ENCODE measurements at regions not wholly inside any gene's neighbourhood (a gene's known extent, or its start where the extent isn't known, plus 50 kb on each side); places are given as distances from the start of the nearest gene placed in this dataset.

DNA sequence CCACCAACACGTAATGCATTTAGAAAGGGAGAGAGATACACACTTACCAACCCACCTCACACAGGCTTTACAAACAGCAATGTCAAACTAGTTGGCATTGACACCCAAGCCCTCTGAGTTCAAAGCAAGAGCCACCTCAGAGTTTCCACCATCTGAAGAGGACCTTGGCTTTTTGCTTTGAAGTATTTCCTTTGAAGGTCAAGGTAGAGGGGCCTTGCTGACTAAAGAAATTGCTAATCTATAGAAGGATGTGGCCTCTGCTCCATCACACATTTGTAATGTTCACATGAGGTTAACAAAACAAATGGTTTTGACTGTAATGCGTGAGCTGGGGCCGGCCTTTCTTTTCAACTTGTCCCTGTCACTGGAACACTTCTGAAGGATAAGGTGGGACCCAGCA is 117.7 kb downstream of the POLR2M start:
- DNase-seq = peak; percentile 26

GRCh38 chr15:57827021-57827420 is 120.5 kb downstream of the POLR2M start:
- peak; percentile 77 for DNase-seq

GRCh38 chr15:57827971-57828370 is 121.5 kb downstream of the POLR2M start:
- no peak for DNase-seq

- no peak for DNase-seq
Observed at GRCh38 chr15:57832183-57832582, 125.7 kb downstream of the POLR2M start.

DNA sequence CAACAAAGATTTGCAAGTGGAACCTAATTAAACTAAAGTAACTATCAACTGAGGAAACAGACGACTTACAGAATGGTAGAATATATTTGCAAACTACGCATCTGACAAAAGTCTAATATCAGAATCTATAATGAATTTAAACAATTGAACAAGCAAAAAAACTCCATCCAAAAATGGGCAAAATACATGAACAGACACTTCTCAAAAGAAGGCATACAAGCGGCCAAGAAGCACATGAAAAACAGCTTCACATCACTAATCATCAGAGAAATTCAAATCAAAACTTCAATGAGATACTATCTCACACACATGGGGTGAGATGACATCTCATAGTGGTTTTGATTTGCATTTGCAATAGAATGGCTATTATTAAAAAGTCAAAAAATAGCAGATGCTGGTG is 128.6 kb downstream of the POLR2M start:
- DNase-seq = no peak

GRCh38 chr15:57849317-57849716 is 142.8 kb downstream of the POLR2M start:
- no peak for DNase-seq

DNA sequence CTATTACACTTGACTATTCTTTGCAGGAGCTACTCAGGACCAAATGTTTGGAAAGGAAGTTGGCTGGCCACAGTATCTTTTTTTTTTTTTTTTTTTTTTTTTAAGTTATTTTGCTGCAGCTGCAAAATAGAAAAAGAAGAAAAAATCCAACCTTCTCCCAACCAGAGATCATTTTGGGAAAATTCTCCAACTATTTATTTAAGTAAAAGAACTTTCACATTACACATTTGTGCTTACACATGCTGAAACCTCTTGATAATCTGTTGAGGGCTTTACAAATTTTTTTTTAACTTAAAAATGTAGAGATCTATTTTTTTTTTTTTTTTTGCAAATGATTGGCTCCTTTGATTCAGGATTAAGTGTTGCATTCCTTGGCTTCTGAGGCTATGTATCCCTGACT is 148.0 kb downstream of the POLR2M start:
- DNase-seq = no peak

DNA sequence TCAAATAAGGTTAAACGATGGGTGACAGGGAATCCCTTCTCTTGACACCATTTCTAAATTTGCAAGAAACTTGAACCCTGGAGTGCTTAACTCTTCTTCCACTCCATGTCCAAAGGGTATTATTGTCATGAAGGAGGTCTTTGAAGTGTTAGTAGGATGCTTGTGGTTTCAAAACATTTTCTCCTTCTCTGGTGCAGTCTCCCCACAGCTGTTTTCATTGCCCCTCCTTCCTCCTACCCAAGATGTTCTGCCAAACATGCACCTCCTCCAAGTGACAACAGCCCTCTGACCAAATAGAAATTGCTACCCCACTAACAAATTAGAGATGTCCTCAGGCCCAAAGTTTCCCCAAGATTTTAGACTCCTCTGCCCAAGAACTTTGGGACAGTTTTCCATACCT is 151.4 kb downstream of the POLR2M start:
- DNase-seq = no peak

- DNase-seq = no peak
Observed at GRCh38 chr15:57859130-57859685, 152.7 kb downstream of the POLR2M start.

GRCh38 chr15:57861034-57861638 is 154.6 kb downstream of the POLR2M start:
- DNase-seq = peak; percentile 89

- peak; percentile 76 for DNase-seq
Observed at GRCh38 chr15:57861815-57862586, 155.5 kb downstream of the POLR2M start.

- no peak for DNase-seq
Observed at GRCh38 chr15:57862761-57863160, 156.2 kb downstream of the POLR2M start.

DNA sequence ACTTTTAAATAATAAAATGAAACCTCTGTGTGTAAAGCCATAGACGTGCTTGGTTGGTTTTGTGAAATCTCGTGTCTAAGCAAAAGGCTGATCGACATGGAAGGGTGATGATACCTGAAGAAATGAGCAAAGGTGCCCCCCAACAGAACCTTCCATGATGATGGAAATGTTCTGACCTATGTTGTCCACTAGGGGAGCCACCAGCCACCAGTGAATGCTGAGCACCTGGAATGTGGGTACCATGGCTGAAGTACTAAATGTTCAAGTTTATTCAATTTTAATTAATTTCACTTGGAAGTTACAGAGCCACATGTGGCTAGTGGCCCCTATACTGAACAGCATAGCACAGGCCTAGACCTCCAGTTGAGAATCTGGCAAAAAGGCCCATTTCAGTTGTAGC is 158.8 kb downstream of the POLR2M start:
- peak; percentile 36 for DNase-seq

GRCh38 chr15:57866149-57866736 is 159.7 kb downstream of the POLR2M start:
- DNase-seq = peak; percentile 81

DNA sequence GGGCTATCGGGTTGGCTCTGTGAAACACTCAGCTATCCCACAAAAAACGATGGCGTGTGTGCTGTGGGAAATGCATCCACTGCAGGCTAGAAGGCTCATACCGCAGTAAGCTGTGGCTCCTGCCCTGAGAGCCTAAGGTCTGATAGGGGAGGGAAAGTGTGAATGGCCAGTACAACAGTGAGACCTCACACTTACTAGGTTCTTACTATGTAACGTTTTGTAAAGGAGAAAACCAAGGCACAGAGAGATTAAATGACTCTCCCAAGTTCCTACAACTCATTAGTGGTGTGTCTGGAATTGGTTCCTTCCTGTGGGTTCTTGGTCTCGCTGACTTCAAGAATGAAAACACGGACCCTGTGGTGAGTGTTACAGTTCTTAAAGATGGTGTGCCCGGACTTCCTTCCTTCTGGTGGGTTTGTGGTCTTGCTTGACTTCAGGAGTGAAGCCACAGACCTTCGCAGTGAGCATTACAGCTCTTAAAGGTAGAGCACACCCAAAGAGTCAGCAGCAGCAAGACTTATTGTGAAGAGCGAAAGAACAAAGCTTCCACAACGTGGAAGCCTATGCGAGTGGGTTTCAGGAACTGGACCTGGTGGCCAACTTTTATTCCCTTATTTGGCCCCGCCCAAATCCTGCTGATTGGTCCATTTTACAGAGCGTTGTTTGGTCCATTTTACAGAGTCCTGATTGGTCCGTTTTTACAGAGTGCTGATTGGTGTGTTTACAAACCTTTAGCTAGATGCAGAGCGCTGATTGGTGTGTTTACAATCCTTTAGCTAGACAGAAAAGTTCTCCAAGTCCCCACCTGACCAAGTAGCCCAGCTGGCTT is 161.7 kb downstream of the POLR2M start:
- no peak for DNase-seq

DNA sequence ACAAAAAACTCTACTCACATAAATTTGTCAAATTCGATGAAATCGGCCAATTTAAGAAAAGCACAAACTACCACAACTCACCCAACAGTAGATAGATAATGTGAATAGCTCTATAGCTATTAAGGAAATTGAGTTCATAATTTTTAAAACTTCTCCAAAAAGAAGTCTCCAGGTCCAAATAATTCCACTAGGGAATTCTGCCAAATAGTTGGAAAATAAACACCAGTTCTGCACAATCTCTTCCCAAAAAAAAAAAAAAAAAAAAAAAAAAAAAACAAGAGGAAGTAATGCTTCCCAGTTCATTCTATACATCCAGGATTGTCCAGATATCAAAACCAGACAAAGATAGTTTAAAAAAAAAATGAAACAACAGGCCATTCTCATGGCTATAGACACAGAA is 164.2 kb downstream of the POLR2M start:
- DNase-seq = no peak

DNA sequence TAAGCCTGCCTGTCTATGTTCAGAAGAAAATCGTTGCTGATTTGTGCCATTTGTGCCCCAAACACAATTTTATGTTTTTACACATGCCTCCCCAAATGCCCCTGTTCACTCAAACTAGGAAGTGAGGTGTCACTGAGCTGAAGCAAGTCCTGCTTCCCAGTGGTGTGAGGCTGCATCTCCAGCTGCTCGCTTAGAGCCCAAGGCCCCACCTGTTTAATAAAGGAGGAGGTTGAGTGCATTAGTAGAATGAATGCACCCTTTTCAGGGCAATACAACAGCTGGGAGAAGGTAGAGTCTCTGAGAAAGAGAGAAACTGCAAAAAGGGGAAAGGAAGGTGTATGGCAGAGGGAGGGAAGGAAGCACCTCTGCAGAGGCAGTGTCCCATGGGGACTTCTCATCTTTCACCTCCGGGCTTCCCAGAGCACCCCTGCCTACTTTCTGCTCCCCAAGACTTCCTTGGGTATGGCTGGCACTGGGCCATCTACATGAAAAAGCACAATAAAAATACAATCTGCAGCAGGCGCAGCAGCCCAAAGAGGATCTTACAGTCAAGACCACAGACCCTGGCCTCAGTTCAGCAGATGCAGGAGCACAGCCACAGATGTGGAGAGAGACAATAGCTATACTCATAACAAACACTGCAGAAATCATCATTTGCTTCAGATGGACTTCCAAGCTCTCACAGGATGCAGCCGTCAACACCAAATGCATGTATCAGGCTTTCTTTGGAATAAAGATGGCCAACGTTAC is 165.9 kb downstream of the POLR2M start:
- DNase-seq = no peak

GRCh38 chr15:57873564-57874209 is 167.2 kb downstream of the POLR2M start:
- peak; percentile 64 for DNase-seq

- no peak for DNase-seq
Observed at GRCh38 chr15:57875347-57875746, 168.8 kb downstream of the POLR2M start.

DNA sequence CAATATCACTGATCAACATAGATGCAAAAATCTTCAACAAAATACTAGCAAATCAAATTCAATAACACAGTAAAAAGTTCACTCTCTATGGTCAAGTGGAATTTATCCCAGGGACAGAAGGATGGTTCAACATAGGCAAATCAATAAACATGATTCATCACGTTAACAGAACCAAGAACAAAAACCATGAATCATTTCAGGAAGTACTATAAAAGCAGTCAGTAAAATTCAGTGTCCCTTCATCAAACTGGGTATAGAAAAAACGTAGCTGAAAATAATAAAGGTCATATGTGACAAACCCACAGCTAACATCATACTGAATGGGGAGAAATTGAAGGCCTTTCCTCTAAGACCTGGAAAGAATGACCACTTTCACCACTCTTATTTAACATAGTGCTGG is 172.1 kb downstream of the POLR2M start:
- peak; percentile 83 for DNase-seq

DNA sequence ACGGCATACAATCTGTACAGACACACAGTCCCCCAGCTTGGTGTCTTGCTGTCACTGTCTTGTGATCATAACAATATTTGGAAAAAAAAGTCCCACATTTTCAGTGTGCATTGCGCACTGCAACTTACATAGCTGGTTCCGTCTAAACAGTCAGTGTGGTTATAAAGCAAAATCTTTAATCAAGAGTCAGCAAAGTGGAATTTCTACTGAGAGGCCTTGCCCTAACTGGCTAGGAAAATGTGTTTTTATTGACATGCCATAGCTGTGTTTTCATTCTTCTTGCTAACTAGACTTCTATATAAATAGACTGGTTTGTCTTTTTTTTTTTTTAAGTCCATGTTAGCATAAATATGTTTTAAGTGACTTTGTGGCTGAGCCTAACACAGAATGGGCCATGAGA is 174.8 kb downstream of the POLR2M start:
- no peak for DNase-seq

GRCh38 chr15:57881972-57882371 is 175.5 kb downstream of the POLR2M start:
- no peak for DNase-seq

All from dermis blood vessel endothelial cell (primary cell).